Right lobe of liver (tissue), 4 donors: ENCODE measurements at regions not wholly inside any gene's neighbourhood (a gene's known extent, or its start where the extent isn't known, plus 50 kb on each side); places are given as distances from the start of the nearest gene placed in this dataset.

ENCODE experiments used
- POLR2A ChIP-seq: fragments of 450-650 bp; IDR thresholded peaks from one replicate; pipeline ENCODE4 v1.6.1; 2017; ENCODE audit warnings: antibody characterized with exemption, mild to moderate bottlenecking
- TF ChIP-seq, protein P1 (sequence below), 4 donors: fragments of 200-600 bp in 3 of 4; fragments of 450-650 bp in 1 of 4; IDR thresholded peaks; one replicate each; pipeline versions ENCODE4 v1.5.1 to v1.8.0; 2016 to 2022; ENCODE audit warnings: antibody characterized with exemption in 4 of 4, mild to moderate bottlenecking in 2 of 4
- donor health status: DM: no; HTN: no; CAD: no.
- donor health status: DM: no; HTN: no; CAD: no.
- donor health status: DM: no; HTN: yes; CAD: no.

- TF ChIP-seq, protein P1, sequence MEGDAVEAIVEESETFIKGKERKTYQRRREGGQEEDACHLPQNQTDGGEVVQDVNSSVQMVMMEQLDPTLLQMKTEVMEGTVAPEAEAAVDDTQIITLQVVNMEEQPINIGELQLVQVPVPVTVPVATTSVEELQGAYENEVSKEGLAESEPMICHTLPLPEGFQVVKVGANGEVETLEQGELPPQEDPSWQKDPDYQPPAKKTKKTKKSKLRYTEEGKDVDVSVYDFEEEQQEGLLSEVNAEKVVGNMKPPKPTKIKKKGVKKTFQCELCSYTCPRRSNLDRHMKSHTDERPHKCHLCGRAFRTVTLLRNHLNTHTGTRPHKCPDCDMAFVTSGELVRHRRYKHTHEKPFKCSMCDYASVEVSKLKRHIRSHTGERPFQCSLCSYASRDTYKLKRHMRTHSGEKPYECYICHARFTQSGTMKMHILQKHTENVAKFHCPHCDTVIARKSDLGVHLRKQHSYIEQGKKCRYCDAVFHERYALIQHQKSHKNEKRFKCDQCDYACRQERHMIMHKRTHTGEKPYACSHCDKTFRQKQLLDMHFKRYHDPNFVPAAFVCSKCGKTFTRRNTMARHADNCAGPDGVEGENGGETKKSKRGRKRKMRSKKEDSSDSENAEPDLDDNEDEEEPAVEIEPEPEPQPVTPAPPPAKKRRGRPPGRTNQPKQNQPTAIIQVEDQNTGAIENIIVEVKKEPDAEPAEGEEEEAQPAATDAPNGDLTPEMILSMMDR (IDR thresholded peaks at IDR 0.05): no peak
- TF ChIP-seq POLR2A: no peak
Measured at GRCh38 chr10:44154956-44155355, 229.9 kb downstream of the CXCL12 start.
